Activated CD4-positive, CD25-positive, alpha-beta regulatory T cell treated with anti-CD3 and anti-CD28 coated beads, Interleukin-2, amount 50 U/mL, for 72 hours (primary cell): ENCODE measurements at regions not wholly inside any gene's neighbourhood (a gene's known extent, or its start where the extent isn't known, plus 50 kb on each side); places are given as distances from the start of the nearest gene placed in this dataset.

Experiments
- DNase-seq: peaks from one replicate; pipeline ENCODE4 v3.0.0; 2021

DNA sequence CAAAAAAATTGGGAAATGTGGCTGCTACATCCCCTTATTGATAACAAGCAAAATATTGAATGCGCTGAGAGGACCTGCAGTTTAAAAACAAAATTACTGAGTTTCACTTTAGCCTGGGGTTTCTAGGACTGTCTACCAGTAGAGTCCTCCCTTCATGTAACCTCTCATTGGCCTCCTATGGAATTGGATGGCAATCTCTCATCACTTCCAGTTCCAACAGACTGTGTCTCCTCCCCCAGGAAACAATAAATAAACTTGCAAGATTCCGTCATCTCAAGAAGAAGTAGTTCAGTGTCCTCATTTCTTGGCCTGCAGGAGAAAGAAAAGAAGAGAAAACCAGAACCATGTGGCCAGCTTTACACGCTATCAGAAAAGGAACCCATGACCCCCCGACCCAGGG lies 123.8 kb downstream of the TLE3 start:
- no peak for DNase-seq

- DNase-seq, result no peak
Observed at GRCh38 chr15:69974321-69974720, 123.4 kb downstream of the TLE3 start.

- DNase-seq, result no peak
Observed at GRCh38 chr15:69976366-69976994, 121.2 kb downstream of the TLE3 start.

DNA sequence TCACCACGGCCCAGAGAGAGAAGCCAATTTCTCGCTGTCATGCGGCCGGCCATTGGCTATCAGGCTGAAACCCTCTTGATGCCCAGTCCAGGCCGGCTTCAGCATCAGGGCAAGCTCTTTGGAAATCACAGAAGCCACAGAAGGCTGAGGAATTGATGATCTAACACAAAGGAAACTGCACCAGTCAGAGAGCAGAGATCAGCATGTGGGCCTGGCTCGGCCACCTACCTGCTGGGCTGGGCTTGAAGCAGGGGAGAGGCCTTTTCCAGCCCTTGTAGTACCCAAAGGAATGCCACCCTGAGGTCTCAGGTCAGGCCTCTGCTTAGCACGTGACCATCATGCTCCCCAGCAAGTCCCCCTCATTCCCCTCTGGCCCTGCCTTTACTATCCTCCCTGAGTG lies 119.1 kb downstream of the TLE3 start:
- DNase-seq, result no peak

- DNase-seq, result no peak
Observed at GRCh38 chr15:69979262-69979661, 118.5 kb downstream of the TLE3 start.

GRCh38 chr15:69979783-69980182 lies 117.9 kb downstream of the TLE3 start:
- DNase-seq, result no peak

GRCh38 chr15:69980341-69981059 lies 117.2 kb downstream of the TLE3 start:
- DNase-seq, result no peak

- DNase-seq, result no peak
Observed at GRCh38 chr15:69982037-69982436, 115.7 kb downstream of the TLE3 start.

- DNase-seq, result no peak
Observed at GRCh38 chr15:69983696-69984265, 113.9 kb downstream of the TLE3 start.

DNA sequence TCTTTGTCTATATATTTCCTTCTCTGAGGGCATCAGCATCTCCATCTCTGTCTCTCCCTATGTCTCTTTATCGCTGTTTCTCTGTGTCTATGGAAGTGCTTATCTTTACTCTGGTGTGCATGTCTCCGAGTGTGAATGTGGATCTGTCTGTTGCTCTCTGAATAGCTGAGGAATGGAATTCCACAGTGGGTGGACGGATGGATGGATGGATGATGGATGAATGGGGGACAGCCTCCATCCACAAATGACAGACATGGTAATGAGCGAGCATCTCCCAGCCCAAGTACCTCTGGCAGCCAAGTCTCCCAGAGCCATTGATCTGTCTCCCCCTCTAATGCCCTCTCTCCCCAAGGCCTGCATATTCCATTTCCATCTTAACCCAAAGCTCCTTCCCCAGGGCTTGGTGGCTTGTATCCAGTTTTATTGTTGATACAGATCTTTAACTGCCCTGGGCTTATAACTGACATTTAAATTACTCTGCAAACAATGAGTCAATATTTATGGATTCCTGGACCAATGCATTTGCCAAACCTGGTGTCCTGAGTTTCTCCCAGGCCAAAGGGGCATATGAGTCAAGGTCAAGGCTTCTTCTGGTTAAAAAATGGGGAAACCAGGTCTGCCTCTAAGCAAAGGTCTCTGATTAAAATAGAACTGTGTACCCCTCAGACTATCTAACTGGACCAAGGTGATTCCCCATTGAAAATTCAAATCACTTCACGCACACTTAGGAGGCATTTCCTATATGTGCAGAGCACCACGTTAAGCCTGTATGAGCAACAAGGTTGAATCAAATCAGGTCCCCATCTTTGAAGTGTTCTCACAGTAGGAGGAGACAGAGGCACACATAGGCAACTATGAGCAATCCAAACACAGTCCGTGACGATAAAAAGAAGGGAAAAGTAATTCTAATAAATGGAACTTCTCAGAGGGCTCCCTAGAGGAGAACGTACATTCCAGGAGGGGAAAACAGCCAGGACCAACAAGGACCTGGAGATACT lies 109.9 kb downstream of the TLE3 start:
- DNase-seq, result no peak

- no peak for DNase-seq
Observed at GRCh38 chr15:69988541-69989225, 109.0 kb downstream of the TLE3 start.

DNA sequence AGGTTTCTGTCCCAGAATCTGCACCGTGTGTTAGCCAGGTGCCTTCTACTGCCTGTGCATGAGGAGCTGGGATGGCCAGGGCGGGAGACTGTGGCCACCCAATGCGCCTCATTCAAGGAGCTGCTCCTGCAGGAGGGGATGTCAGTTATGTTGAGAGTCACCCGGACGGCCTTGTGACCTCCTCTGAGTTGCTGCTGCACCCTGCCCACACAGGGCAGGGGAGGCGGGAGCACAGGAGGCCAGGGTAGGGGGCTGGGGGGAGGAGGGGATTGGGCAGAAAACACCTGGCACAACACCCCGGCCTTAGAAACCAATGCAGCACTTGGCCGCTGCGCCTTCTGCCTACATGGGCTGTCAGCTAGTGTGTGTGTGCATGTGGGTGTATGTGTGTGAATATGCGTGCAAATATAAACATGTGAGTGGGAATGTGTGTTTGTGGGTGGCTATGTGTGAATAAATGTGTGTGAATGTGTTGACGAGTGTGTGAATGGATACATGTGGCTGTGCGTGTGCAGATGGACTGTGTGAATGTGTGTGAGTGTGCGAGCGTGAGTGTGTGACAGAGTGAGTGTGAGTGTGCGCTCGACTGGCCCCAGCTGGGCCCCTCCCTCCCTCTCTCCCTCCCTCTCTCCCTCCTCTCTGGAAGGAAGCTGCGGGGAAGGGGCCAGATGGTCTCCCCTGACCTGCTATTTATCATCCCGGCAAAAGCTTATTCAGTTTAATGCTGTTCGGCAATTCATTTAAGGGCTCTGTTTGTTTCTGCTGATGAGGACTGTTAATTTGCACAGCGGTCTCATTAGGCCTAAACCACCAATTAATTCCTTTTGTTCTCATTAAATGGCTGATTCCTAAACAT lies 106.9 kb downstream of the TLE3 start:
- no peak for DNase-seq

DNA sequence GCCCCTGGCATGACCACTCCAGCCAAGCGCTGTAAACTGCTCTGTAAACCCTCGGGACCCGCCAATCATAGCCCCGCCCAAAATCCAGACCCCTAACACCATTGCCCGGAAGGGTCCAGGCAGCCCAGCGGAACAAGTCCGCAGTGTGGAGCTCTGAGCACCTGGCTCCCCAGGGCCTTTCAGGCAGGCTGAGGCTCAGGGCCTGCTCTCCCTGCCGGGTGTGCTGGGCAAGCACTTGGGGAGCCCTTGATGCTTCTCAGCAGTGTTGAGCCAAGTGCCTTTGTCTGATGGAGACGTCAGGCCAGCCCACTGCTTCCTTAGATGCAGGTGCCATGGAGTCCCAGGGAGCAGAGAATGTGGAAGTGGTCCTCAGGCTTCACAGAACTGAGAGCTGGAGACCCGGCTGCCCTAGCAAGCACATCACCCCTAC lies 106.2 kb downstream of the TLE3 start:
- DNase-seq, result no peak

DNA sequence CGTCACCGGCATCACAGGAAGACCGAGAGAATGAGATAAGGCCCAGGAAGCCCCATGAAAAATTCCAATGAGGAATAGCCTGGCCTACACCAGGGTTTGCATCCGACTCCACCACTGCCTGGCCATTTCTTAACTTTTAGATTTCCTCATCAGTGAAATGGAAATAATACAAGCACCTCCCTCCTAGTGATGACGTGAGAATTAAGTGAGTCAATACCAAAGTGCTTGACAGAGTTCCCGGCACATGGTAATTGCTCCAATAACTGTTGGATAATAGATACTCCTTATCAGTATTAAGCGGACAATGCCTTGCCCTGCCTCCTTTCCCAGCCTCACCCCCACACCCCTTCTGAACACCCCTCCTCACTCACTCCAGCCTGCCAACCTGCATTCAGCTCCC lies 105.4 kb downstream of the TLE3 start:
- DNase-seq, result no peak

DNA sequence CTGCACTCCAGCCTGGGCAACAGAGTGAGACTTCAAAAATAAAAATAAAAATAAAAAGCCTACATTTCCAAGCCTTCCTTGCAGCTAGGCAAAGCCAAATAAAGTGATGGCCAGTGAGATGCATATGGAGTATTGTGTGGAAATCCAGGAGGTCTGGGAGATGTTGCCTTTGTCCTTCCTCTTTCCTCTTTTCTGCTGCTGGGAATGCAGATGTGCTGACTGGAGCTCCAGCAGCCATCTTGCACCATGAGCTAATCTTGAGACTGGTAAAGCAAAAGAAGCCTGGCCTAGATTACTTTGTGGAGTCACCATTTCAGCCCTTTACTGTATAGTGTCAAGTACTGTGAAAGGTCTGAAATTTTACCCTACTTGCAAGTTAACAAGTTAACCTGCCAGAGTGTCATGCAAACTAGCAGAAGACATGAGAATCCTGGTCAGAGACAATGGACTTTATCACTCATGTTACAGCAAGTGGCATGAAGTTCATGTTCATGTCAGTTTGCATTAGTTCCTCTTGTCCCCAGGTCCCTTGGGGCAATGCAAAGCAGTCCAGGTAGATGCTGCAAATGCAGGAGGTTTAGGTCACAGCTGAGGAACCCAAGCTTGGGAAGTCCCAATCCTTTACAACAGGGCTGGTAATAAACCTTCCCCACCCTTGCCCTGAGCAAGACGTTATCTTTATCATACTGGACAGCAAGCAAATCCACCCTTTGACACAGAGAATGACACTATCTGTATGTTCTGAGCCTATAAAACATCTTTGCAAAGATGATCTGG lies 103.1 kb downstream of the TLE3 start:
- DNase-seq, result no peak

GRCh38 chr15:69996321-69997160 lies 101.2 kb downstream of the TLE3 start:
- no peak for DNase-seq

- no peak for DNase-seq
Observed at GRCh38 chr15:69997161-69997485, 100.6 kb downstream of the TLE3 start.
